H1 (cell line): ENCODE measurements at regions not wholly inside any gene's neighbourhood (a gene's known extent, or its start where the extent isn't known, plus 50 kb on each side); places are given as distances from the start of the nearest gene placed in this dataset.

Experiments
- EGR1 ChIP-seq: IDR thresholded peaks from 2 replicates; pipeline ENCODE4 v1.6.1; 2011; ENCODE audit warnings: low read depth, low read length, borderline replicate concordance
- NRF1 ChIP-seq: IDR thresholded peaks from 2 replicates; pipeline ENCODE4 v1.6.1; 2011; ENCODE audit warnings: mild to moderate bottlenecking, low read depth, low read length, improper control_type of control experiment
- RAD21 ChIP-seq, 2 experiments: IDR thresholded peaks in 1 of 2; conservative IDR thresholded peaks in 1 of 2; 2 replicates each; pipeline ENCODE4 v1.6.1; 2011; ENCODE audit warnings: low read depth in 2 of 2, low read length in 2 of 2, improper control_type of control experiment in 1 of 2, inconsistent platforms in 1 of 2, mild to moderate bottlenecking in 1 of 2, moderate library complexity in 1 of 2

GRCh38 chr21:16913010-16913409 is 599.8 kb upstream of the CXADR start (continued):
- peak; percentile 14 to 43; a peak in 3 of 4 replicates for TF ChIP-seq RAD21 (IDR thresholded peaks at IDR 0.05 in 1 of 2, conservative IDR thresholded peaks at IDR 0.05 in 1 of 2; ENCODE audit: low read depth in 2 of 2, low read length in 2 of 2)
- TF ChIP-seq EGR1, result no peak
- no peak for TF ChIP-seq NRF1
- TF ChIP-seq, all 59 proteins: peak for 2
